ENCODE measurements at regions not wholly inside any gene's neighbourhood (a gene's known extent, or its start where the extent isn't known, plus 50 kb on each side); places are given as distances from the start of the nearest gene placed in this dataset.

DNA sequence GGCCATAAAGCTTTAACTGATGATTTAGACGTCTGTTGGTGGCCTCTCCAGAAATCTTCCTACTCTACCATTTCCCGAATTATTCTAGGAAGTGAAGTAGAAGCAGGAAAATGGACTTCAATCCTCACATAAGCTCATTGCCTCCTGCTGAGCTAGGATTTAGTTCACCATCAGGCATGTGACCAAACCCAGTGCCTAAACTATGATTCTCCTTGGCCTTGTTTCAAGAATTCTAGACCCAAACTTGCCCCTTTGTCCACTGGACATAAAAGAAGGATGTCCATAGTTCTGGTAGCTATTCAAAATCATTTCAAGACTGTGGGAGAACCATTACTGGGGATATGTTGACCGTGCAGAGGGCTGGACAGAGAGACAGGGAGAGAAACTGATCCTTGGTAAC is 105.8 kb downstream of the C12orf50 start:
- H4K20me1 ChIP-seq (ENCODE audit: control insufficient read depth, extremely low read depth, insufficient read depth, low read length), result no peaks in the 10 kb centered on the region
- dilution Hi-C loops (cut with MboI; ENCODE audit: extremely low pct_ligation_motif_present, low sequenced_read_pairs), result no loop called here

DNA sequence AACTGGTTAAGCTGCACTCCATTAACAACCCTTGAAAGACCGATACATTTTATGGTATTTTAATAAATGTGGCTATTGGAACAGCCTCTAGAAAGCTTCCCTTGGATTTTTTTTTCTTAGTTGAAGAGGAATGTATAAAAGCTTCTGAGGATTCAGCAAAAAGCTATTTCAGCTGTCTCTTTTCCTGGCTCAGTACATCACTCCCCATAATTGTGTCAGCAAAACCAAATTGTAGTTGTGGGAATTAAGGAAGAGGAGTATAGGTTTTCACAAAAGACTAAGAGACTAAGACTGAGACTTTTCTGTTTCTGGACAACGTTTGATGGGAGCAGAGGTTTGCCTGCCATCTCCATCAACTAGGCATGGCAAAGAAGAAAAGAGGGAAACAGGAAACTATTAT is 106.5 kb downstream of the C12orf50 start:
- TF ChIP-seq, protein P1, sequence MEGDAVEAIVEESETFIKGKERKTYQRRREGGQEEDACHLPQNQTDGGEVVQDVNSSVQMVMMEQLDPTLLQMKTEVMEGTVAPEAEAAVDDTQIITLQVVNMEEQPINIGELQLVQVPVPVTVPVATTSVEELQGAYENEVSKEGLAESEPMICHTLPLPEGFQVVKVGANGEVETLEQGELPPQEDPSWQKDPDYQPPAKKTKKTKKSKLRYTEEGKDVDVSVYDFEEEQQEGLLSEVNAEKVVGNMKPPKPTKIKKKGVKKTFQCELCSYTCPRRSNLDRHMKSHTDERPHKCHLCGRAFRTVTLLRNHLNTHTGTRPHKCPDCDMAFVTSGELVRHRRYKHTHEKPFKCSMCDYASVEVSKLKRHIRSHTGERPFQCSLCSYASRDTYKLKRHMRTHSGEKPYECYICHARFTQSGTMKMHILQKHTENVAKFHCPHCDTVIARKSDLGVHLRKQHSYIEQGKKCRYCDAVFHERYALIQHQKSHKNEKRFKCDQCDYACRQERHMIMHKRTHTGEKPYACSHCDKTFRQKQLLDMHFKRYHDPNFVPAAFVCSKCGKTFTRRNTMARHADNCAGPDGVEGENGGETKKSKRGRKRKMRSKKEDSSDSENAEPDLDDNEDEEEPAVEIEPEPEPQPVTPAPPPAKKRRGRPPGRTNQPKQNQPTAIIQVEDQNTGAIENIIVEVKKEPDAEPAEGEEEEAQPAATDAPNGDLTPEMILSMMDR (optimal IDR thresholded peaks at IDR 0.05 in 1 of 3, IDR thresholded peaks at IDR 0.05 in 1 of 3, conservative IDR thresholded peaks at IDR 0.05 in 1 of 3; ENCODE audit: extremely low read depth in 1 of 3, insufficient read depth in 2 of 3, low read length in 3 of 3), result no peak
- TF ChIP-seq EZH2 (IDR thresholded peaks at IDR 0.05; ENCODE audit: low read length), result no peak
- dilution Hi-C loops (cut with MboI; ENCODE audit: extremely low pct_ligation_motif_present, low sequenced_read_pairs), result no loop called here
- Histone ChIP-seq H3K27ac (ENCODE audit: control insufficient read depth, insufficient read depth, low read length) (no peak overlapping the region), H3K79me2 (ENCODE audit: control insufficient read depth, insufficient read depth, low read length) (no peaks in the 10 kb centered on the region), H4K20me1 (ENCODE audit: control insufficient read depth, extremely low read depth, insufficient read depth, low read length) (no peaks in the 10 kb centered on the region), H3K4me1 (ENCODE audit: control insufficient read depth, extremely low read depth, insufficient read depth, low read length) (no peaks in the 10 kb centered on the region), H3K9ac (ENCODE audit: control insufficient read depth, extremely low read depth, insufficient read depth, low read length) (no peak overlapping the region), H3K4me3 (ENCODE audit: control insufficient read depth in 2 of 3, extremely low read depth in 1 of 3, insufficient read depth in 2 of 3, low read depth in 1 of 3, low read length in 3 of 3) (no peak overlapping the region), H3K4me2 (ENCODE audit: control insufficient read depth, extremely low read depth, insufficient read depth, low read depth, low read length) (no peak overlapping the region), H3K27me3 (ENCODE audit: control insufficient read depth, extremely low read depth, insufficient read depth, low read length) (no peaks in the 10 kb centered on the region), H3K9me3 (ENCODE audit: control insufficient read depth, low read depth, low read length) (no peaks in the 10 kb centered on the region), H3K36me3 (ENCODE audit: control insufficient read depth in 2 of 2, extremely low read depth in 1 of 2, insufficient read depth in 2 of 2, low read length in 2 of 2) (no peaks in the 10 kb centered on the region), H2AFZ (ENCODE audit: control insufficient read depth, low read length) (no peak overlapping the region), H3K9me1 (ENCODE audit: control insufficient read depth, extremely low read depth, insufficient read depth, low read length) (no peaks in the 10 kb centered on the region)
- FAIRE-seq, result no peak
- no peak for DNase-seq (ENCODE audit: low read depth, low spot score)

More for the DNA sequence above, 105.8 kb downstream of the C12orf50 start:
- Histone ChIP-seq H3K4me2 (ENCODE audit: control insufficient read depth, extremely low read depth, insufficient read depth, low read depth, low read length) (no peak overlapping the region), H3K9me1 (ENCODE audit: control insufficient read depth, extremely low read depth, insufficient read depth, low read length) (no peaks in the 10 kb centered on the region), H3K9me3 (ENCODE audit: control insufficient read depth, low read depth, low read length) (no peaks in the 10 kb centered on the region), H3K9ac (ENCODE audit: control insufficient read depth, extremely low read depth, insufficient read depth, low read length) (no peak overlapping the region), H3K79me2 (ENCODE audit: control insufficient read depth, insufficient read depth, low read length) (no peaks in the 10 kb centered on the region), H3K36me3 (ENCODE audit: control insufficient read depth in 2 of 2, extremely low read depth in 1 of 2, insufficient read depth in 2 of 2, low read length in 2 of 2) (no peaks in the 10 kb centered on the region), H3K4me3 (ENCODE audit: control insufficient read depth in 2 of 3, extremely low read depth in 1 of 3, insufficient read depth in 2 of 3, low read depth in 1 of 3, low read length in 3 of 3) (no peak overlapping the region), H2AFZ (ENCODE audit: control insufficient read depth, low read length) (no peak overlapping the region), H3K27ac (ENCODE audit: control insufficient read depth, insufficient read depth, low read length) (no peak overlapping the region), H3K27me3 (ENCODE audit: control insufficient read depth, extremely low read depth, insufficient read depth, low read length) (no peaks in the 10 kb centered on the region), H3K4me1 (ENCODE audit: control insufficient read depth, extremely low read depth, insufficient read depth, low read length) (no peaks in the 10 kb centered on the region)
- DNase-seq (ENCODE audit: low read depth, low spot score), result no peak
- TF ChIP-seq EZH2 (IDR thresholded peaks at IDR 0.05; ENCODE audit: low read length), result no peak
- TF ChIP-seq, protein P1 (optimal IDR thresholded peaks at IDR 0.05 in 1 of 3, IDR thresholded peaks at IDR 0.05 in 1 of 3, conservative IDR thresholded peaks at IDR 0.05 in 1 of 3; ENCODE audit: extremely low read depth in 1 of 3, insufficient read depth in 2 of 3, low read length in 3 of 3), result no peak
- no peak for FAIRE-seq

All from keratinocyte (primary cell).